Occipital lobe (tissue), 1 donor: ENCODE measurements at regions not wholly inside any gene's neighbourhood (a gene's known extent, or its start where the extent isn't known, plus 50 kb on each side); places are given as distances from the start of the nearest gene placed in this dataset.
"Not testable (repeated sequence)": the region's sequence is repeated elsewhere in the genome, so short reads cannot be mapped to it uniquely, and the experiment has no call there.

ENCODE experiments used
- DNase-seq: peaks from one replicate; lab custom pipeline; 2025; lab: John Stamatoyannopoulos, UW

GRCh38 chr2:129181433-129181832 is 798.0 kb upstream of the RAB6C start:
- no peak for DNase-seq

- DNase-seq = no peak
Measured at GRCh38 chr2:129181963-129182362, 797.5 kb upstream of the RAB6C start.

GRCh38 chr2:129187343-129187742 is 792.1 kb upstream of the RAB6C start:
- DNase-seq = no peak

GRCh38 chr2:129188451-129188850 is 791.0 kb upstream of the RAB6C start:
- no peak for DNase-seq

GRCh38 chr2:129189617-129190319 is 789.7 kb upstream of the RAB6C start:
- no peak for DNase-seq

GRCh38 chr2:129190494-129190893 is 789.0 kb upstream of the RAB6C start:
- no peak for DNase-seq

GRCh38 chr2:129191530-129191929 is 787.9 kb upstream of the RAB6C start:
- no peak for DNase-seq

GRCh38 chr2:129192117-129192516 is 787.3 kb upstream of the RAB6C start:
- DNase-seq = no peak

GRCh38 chr2:129192841-129193253 is 786.6 kb upstream of the RAB6C start:
- DNase-seq = no peak

- no peak for DNase-seq
Measured at GRCh38 chr2:129193961-129194360, 785.5 kb upstream of the RAB6C start.

GRCh38 chr2:129199501-129199900 is 780.0 kb upstream of the RAB6C start:
- no peak for DNase-seq

GRCh38 chr2:129201696-129202095 is 777.8 kb upstream of the RAB6C start:
- DNase-seq = no peak

GRCh38 chr2:129203331-129203730 is 776.1 kb upstream of the RAB6C start:
- no peak for DNase-seq

GRCh38 chr2:129204581-129204980 is 774.9 kb upstream of the RAB6C start:
- DNase-seq = not testable (repeated sequence)

- DNase-seq = no peak
Measured at GRCh38 chr2:129205176-129205575, 774.3 kb upstream of the RAB6C start.

GRCh38 chr2:129205766-129206165 is 773.7 kb upstream of the RAB6C start:
- no peak for DNase-seq

- no peak for DNase-seq
Measured at GRCh38 chr2:129212299-129212958, 767.0 kb upstream of the RAB6C start.

GRCh38 chr2:129224022-129224421 is 755.4 kb upstream of the RAB6C start:
- no peak for DNase-seq

- no peak for DNase-seq
Measured at GRCh38 chr2:129224486-129224885, 755.0 kb upstream of the RAB6C start.

- no peak for DNase-seq
Measured at GRCh38 chr2:129229196-129229595, 750.3 kb upstream of the RAB6C start.

- DNase-seq = no peak
Measured at GRCh38 chr2:129229830-129230441, 749.5 kb upstream of the RAB6C start.

- no peak for DNase-seq
Measured at GRCh38 chr2:129231924-129232323, 747.5 kb upstream of the RAB6C start.

- DNase-seq = no peak
Measured at GRCh38 chr2:129233166-129233565, 746.3 kb upstream of the RAB6C start.
